ENCODE measurements at regions not wholly inside any gene's neighbourhood (a gene's known extent, or its start where the extent isn't known, plus 50 kb on each side); places are given as distances from the start of the nearest gene placed in this dataset.

GRCh38 chrX:1792636-1793035 lies 177.8 kb downstream of the ASMT start:
- no peak for DNase-seq (ENCODE audit: low read depth)
- no peak overlapping the region for H3K4me3 ChIP-seq (ENCODE audit: control insufficient read depth, low read depth, low read length)
- TF ChIP-seq CTCF (IDR thresholded peaks at IDR 0.05; ENCODE audit: control insufficient read depth, insufficient read depth, low read depth, low read length, missing control alignments): no peak

DNA sequence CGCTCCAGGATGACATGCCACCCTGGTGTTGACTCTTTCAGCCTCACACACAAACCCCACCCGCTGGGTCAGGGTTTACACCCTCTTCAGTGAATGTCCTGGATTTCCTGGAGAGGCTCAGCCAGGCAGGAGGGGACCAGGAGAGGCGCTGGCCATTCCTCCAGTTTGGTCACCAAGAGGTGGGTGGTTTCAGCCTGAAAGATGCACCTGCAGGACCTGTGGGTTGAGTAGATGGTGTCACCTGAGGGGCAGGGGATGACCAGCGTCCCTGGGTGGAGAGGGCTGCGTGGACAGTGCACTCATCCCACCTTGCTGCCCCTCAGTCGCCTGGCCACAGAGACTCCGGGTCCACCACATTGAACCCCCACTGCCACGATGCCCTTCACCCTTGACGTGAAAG lies 179.7 kb downstream of the ASMT start:
- no peak overlapping the region for H3K4me3 ChIP-seq (ENCODE audit: control insufficient read depth, low read depth, low read length)
- no peak for DNase-seq (ENCODE audit: low read depth)
- no peak for TF ChIP-seq CTCF (IDR thresholded peaks at IDR 0.05; ENCODE audit: control insufficient read depth, insufficient read depth, low read depth, low read length, missing control alignments)

GRCh38 chrX:1802912-1803311 lies 188.1 kb downstream of the ASMT start:
- DNase-seq (ENCODE audit: low read depth): no peak
- no peak for TF ChIP-seq CTCF (IDR thresholded peaks at IDR 0.05; ENCODE audit: control insufficient read depth, insufficient read depth, low read depth, low read length, missing control alignments)
- H3K4me3 ChIP-seq (ENCODE audit: control insufficient read depth, low read depth, low read length): no peak overlapping the region

GRCh38 chrX:1803741-1804140 lies 188.9 kb downstream of the ASMT start:
- DNase-seq (ENCODE audit: low read depth): no peak
- H3K4me3 ChIP-seq (ENCODE audit: control insufficient read depth, low read depth, low read length): no peak overlapping the region
- no peak for TF ChIP-seq CTCF (IDR thresholded peaks at IDR 0.05; ENCODE audit: control insufficient read depth, insufficient read depth, low read depth, low read length, missing control alignments)

DNA sequence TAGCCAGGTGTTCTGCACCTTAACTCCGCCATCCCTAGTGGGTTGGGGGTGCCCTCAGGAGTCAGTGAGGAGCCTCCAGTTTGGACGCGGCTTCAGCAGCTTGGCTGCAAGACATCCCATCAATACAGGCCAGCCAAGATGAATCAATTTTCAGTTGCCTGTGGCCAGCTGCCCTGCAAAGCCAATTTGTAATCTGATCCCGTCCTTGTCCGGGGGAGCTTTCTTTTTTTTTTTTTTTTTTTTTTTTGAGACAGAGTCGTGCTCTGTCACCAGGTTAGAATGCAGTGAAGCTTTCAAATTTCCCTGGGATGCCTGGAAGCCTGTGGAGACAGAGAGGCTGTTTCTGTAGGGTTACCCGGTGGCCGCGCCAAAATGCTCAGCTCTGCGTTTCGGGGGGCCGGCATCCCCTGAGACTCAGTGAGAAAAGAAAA lies 192.5 kb downstream of the ASMT start:
- TF ChIP-seq CTCF (IDR thresholded peaks at IDR 0.05; ENCODE audit: control insufficient read depth, insufficient read depth, low read depth, low read length, missing control alignments): no peak
- DNase-seq (ENCODE audit: low read depth): no peak
- no peak overlapping the region for H3K4me3 ChIP-seq (ENCODE audit: control insufficient read depth, low read depth, low read length)

DNA sequence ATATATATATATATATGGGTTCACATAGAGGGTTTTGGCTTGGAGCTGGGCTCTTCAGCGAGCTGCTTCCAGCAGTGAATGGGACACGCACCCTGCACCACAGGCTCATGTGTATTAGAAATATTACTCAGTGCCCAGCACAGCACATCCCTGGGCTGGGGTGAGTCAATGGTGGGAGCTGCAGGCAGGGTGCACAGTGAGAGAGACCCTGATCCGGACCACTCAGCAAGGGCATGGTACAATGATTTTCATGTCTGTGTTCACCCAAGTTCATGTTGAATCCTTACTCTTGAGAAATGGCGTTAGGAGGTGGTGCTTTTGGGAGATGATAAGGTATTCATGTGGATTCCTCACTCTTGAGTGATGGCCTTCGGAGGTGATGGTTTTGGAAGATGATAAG lies 194.7 kb downstream of the ASMT start:
- no peak for DNase-seq (ENCODE audit: low read depth)
- no peak overlapping the region for H3K4me3 ChIP-seq (ENCODE audit: control insufficient read depth, low read depth, low read length)
- no peak for TF ChIP-seq CTCF (IDR thresholded peaks at IDR 0.05; ENCODE audit: control insufficient read depth, insufficient read depth, low read depth, low read length, missing control alignments)

DNA sequence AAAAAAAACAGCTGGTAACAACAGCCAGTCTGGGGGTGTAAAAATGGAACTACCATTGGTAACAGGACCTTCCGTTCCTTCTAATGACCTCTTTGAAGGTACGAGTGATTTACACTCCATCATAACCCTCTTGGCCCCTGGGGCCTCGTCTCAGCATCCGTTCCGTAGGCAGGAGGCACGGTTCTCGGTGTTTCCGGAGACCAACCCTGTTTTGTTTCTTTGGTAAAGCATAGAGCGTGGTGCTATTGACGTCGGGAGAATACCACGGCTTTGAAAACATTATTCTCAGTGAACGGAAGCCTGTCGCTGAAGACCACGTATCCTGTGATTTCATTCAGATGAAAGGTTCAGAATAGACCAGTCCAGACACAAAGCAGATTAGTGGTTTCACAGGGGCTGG lies 198.9 kb downstream of the ASMT start:
- no peak for TF ChIP-seq CTCF (IDR thresholded peaks at IDR 0.05; ENCODE audit: control insufficient read depth, insufficient read depth, low read depth, low read length, missing control alignments)
- no peak overlapping the region for H3K4me3 ChIP-seq (ENCODE audit: control insufficient read depth, low read depth, low read length)
- no peak for DNase-seq (ENCODE audit: low read depth)
